ENCODE measurements at regions not wholly inside any gene's neighbourhood (a gene's known extent, or its start where the extent isn't known, plus 50 kb on each side); places are given as distances from the start of the nearest gene placed in this dataset.
"Not testable (repeated sequence)": the region's sequence is repeated elsewhere in the genome, so short reads cannot be mapped to it uniquely, and the experiment has no call there.

DNA sequence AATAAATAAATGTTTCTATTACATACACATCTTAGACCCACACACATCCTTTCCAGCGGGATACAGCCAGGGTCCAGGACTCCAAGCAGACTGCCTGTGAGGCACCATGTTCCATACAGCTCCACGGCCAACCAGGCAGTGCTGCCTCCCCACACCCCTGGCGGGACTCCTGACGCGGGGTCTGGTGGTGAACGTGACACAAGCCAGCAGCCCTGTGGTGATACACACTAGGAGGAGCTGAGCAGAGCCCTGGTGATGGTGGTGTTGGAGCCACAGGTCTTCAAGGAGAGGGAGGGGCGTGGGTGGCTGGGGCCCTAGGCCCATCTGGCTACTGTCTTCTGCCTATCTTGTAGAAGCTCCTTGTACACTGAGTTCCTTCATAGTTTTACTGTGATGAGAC, 53.1 kb upstream of the LPCAT1 start:
- TF ChIP-seq CTCF (conservative IDR thresholded peaks at IDR 0.05; ENCODE audit: low read depth, low read length); EZH2phosphoT487 (IDR thresholded peaks at IDR 0.05; ENCODE audit: borderline replicate concordance, low read length); EZH2 (IDR thresholded peaks at IDR 0.05; ENCODE audit: low read length, unreplicated experiment): not testable (repeated sequence)
